Stimulated activated effector memory CD8-positive, alpha-beta T cell treated with anti-CD3 and anti-CD28 coated beads, Interleukin-12 subunit alpha, Interleukin-12 subunit beta, amount 100 ng/mL, for 72 hours (primary cell): ENCODE measurements at regions not wholly inside any gene's neighbourhood (a gene's known extent, or its start where the extent isn't known, plus 50 kb on each side); places are given as distances from the start of the nearest gene placed in this dataset.

Source experiments
- ATAC-seq: fragments of 150-1000 bp; cut with Tn5 transposase; 2 replicates; pipeline ENCODE4 v1.10.0; 2021
- DNase-seq, 2 donors: peaks; one replicate each; pipeline ENCODE4 v3.0.0; 2021 to 2022; ENCODE audit warnings: low spot score in 2 of 2
- H3K27ac Mint-ChIP-seq: one replicate; pipeline ENCODE4 v1.8.0; 2022; ENCODE audit warnings: mild to moderate bottlenecking, mixed read lengths
- H3K36me3 Mint-ChIP-seq: one replicate; pipeline ENCODE4 v1.8.0; 2022; ENCODE audit warnings: mild to moderate bottlenecking, mixed read lengths
- H3K4me1 Mint-ChIP-seq: one replicate; pipeline ENCODE4 v1.8.0; 2022; ENCODE audit warnings: mixed read lengths
- H3K4me3 Mint-ChIP-seq: one replicate; pipeline ENCODE4 v1.8.0; 2022; ENCODE audit warnings: mild to moderate bottlenecking, mixed read lengths
- H3K9me3 Mint-ChIP-seq: one replicate; pipeline ENCODE4 v1.8.0; 2022; ENCODE audit warnings: mixed read lengths

- Mint-ChIP-seq H3K9me3 (peaks cover 4% of the 10 kb centered on the region), H3K36me3 (no peaks in the 10 kb centered on the region), H3K4me1 (no peaks in the 10 kb centered on the region), H3K27ac (no peak overlapping the region), H3K4me3 (no peak overlapping the region)
- no peak for DNase-seq
- no peak for ATAC-seq
These were observed 360.3 kb upstream of the ERCC4 start for GRCh38 chr16:13559624-13560023.

- Mint-ChIP-seq H3K36me3 (no peaks in the 10 kb centered on the region), H3K9me3 (peaks cover 4% of the 10 kb centered on the region)
These were observed 359.8 kb upstream of the ERCC4 start for GRCh38 chr16:13560151-13560550.

GRCh38 chr16:13561291-13562070 is 358.5 kb upstream of the ERCC4 start:
- H3K36me3 Mint-ChIP-seq: no peaks in the 10 kb centered on the region
- DNase-seq (no peak), ATAC-seq (no peak)
- H3K4me3 Mint-ChIP-seq: no peak overlapping the region
- no peak overlapping the region for H3K27ac Mint-ChIP-seq
- peaks cover 4% of the 10 kb centered on the region for H3K9me3 Mint-ChIP-seq
- no peaks in the 10 kb centered on the region for H3K4me1 Mint-ChIP-seq

More at GRCh38 chr16:13560151-13560550, 359.8 kb upstream of the ERCC4 start:
- no peaks in the 10 kb centered on the region for H3K4me1 Mint-ChIP-seq
- ATAC-seq (no peak), DNase-seq (no peak)
- no peak overlapping the region for H3K27ac Mint-ChIP-seq
- H3K4me3 Mint-ChIP-seq: no peak overlapping the region

GRCh38 chr16:13568803-13569202 is 351.2 kb upstream of the ERCC4 start:
- no peak overlapping the region for H3K27ac Mint-ChIP-seq
- H3K4me3 Mint-ChIP-seq: no peak overlapping the region
- peaks cover 9% of the 10 kb centered on the region for H3K9me3 Mint-ChIP-seq
- no peaks in the 10 kb centered on the region for H3K4me1 Mint-ChIP-seq
- H3K36me3 Mint-ChIP-seq: no peaks in the 10 kb centered on the region
- ATAC-seq (no peak), DNase-seq (no peak)

- Mint-ChIP-seq H3K4me3 (no peak overlapping the region), H3K9me3 (peaks cover 13% of the 10 kb centered on the region), H3K27ac (no peak overlapping the region), H3K36me3 (no peaks in the 10 kb centered on the region), H3K4me1 (no peaks in the 10 kb centered on the region)
- ATAC-seq (no peak), DNase-seq (no peak)
These were observed 350.0 kb upstream of the ERCC4 start for GRCh38 chr16:13569986-13570385.

- H3K36me3 Mint-ChIP-seq: no peaks in the 10 kb centered on the region
- H3K27ac Mint-ChIP-seq: no peak overlapping the region
- H3K4me3 Mint-ChIP-seq: no peak overlapping the region
- ATAC-seq (no peak), DNase-seq (no peak)
- no peaks in the 10 kb centered on the region for H3K4me1 Mint-ChIP-seq
- H3K9me3 Mint-ChIP-seq: peaks cover 15% of the 10 kb centered on the region
These were observed 348.9 kb upstream of the ERCC4 start for GRCh38 chr16:13571036-13571435.

GRCh38 chr16:13573903-13574302 is 346.1 kb upstream of the ERCC4 start:
- Mint-ChIP-seq H3K27ac (no peak overlapping the region), H3K4me1 (no peaks in the 10 kb centered on the region), H3K4me3 (no peak overlapping the region), H3K9me3 (peaks cover 15% of the 10 kb centered on the region), H3K36me3 (no peaks in the 10 kb centered on the region)
- ATAC-seq: no peak
- DNase-seq: no peak

- Mint-ChIP-seq H3K4me1 (no peaks in the 10 kb centered on the region), H3K9me3 (peaks cover under 1% of the 10 kb centered on the region), H3K27ac (no peak overlapping the region), H3K4me3 (no peak overlapping the region), H3K36me3 (no peaks in the 10 kb centered on the region)
- DNase-seq (no peak), ATAC-seq (no peak)
These were observed 333.9 kb upstream of the ERCC4 start for GRCh38 chr16:13586051-13586450.

GRCh38 chr16:13587181-13587580 is 332.8 kb upstream of the ERCC4 start:
- H3K9me3 Mint-ChIP-seq: peaks cover under 1% of the 10 kb centered on the region
- no peaks in the 10 kb centered on the region for H3K4me1 Mint-ChIP-seq
- no peak overlapping the region for H3K4me3 Mint-ChIP-seq
- DNase-seq (no peak), ATAC-seq (no peak)
- H3K27ac Mint-ChIP-seq: no peak overlapping the region
- no peaks in the 10 kb centered on the region for H3K36me3 Mint-ChIP-seq

- Mint-ChIP-seq H3K4me3 (no peak overlapping the region), H3K4me1 (no peaks in the 10 kb centered on the region), H3K36me3 (no peaks in the 10 kb centered on the region), H3K9me3 (peaks cover 6% of the 10 kb centered on the region), H3K27ac (no peak overlapping the region)
- DNase-seq (no peak), ATAC-seq (no peak)
These were observed 325.1 kb upstream of the ERCC4 start for GRCh38 chr16:13594823-13595222.

- no peak for DNase-seq
- no peak for ATAC-seq
- peaks cover 6% of the 10 kb centered on the region for H3K9me3 Mint-ChIP-seq
- H3K4me1 Mint-ChIP-seq: no peaks in the 10 kb centered on the region
- H3K27ac Mint-ChIP-seq: no peak overlapping the region
- no peak overlapping the region for H3K4me3 Mint-ChIP-seq
- H3K36me3 Mint-ChIP-seq: no peaks in the 10 kb centered on the region
These were observed 313.1 kb upstream of the ERCC4 start for GRCh38 chr16:13606804-13607203.

GRCh38 chr16:13607289-13607688 is 312.7 kb upstream of the ERCC4 start:
- ATAC-seq (no peak), DNase-seq (no peak)
- H3K4me1 Mint-ChIP-seq: no peaks in the 10 kb centered on the region
- H3K27ac Mint-ChIP-seq: no peak overlapping the region
- H3K36me3 Mint-ChIP-seq: no peaks in the 10 kb centered on the region
- H3K9me3 Mint-ChIP-seq: peaks cover 6% of the 10 kb centered on the region
- no peak overlapping the region for H3K4me3 Mint-ChIP-seq

GRCh38 chr16:13611596-13611995 is 308.4 kb upstream of the ERCC4 start:
- ATAC-seq (no peak), DNase-seq (no peak)
- Mint-ChIP-seq H3K4me3 (no peak overlapping the region), H3K27ac (no peak overlapping the region), H3K9me3 (peaks cover 10% of the 10 kb centered on the region), H3K4me1 (no peaks in the 10 kb centered on the region), H3K36me3 (no peaks in the 10 kb centered on the region)

- Mint-ChIP-seq H3K36me3 (no peaks in the 10 kb centered on the region), H3K9me3 (peaks cover 10% of the 10 kb centered on the region), H3K4me1 (no peaks in the 10 kb centered on the region), H3K4me3 (no peak overlapping the region), H3K27ac (no peak overlapping the region)
- ATAC-seq: no peak
- DNase-seq: no peak
These were observed 307.3 kb upstream of the ERCC4 start for GRCh38 chr16:13612623-13613022.

- H3K9me3 Mint-ChIP-seq: peaks cover 10% of the 10 kb centered on the region
- DNase-seq (no peak), ATAC-seq (no peak)
- H3K36me3 Mint-ChIP-seq: no peaks in the 10 kb centered on the region
- H3K4me3 Mint-ChIP-seq: no peak overlapping the region
- H3K4me1 Mint-ChIP-seq: no peaks in the 10 kb centered on the region
- no peak overlapping the region for H3K27ac Mint-ChIP-seq
These were observed 306.8 kb upstream of the ERCC4 start for GRCh38 chr16:13613165-13613564.

GRCh38 chr16:13621639-13622038 is 298.3 kb upstream of the ERCC4 start:
- Mint-ChIP-seq H3K4me1 (no peaks in the 10 kb centered on the region), H3K36me3 (no peaks in the 10 kb centered on the region), H3K4me3 (no peak overlapping the region), H3K27ac (no peak overlapping the region), H3K9me3 (no peaks in the 10 kb centered on the region)
- DNase-seq: no peak
- ATAC-seq: no peak
